Islet of Langerhans (tissue), 1 donor: ENCODE measurements at regions not wholly inside any gene's neighbourhood (a gene's known extent, or its start where the extent isn't known, plus 50 kb on each side); places are given as distances from the start of the nearest gene placed in this dataset.
"Not testable (repeated sequence)": the region's sequence is repeated elsewhere in the genome, so short reads cannot be mapped to it uniquely, and the experiment has no call there.

Source experiments
- FAIRE-seq: peaks from one replicate; lab custom pipeline; 2011; peaks lifted over from hg19 to GRCh38; lab: Jason Lieb, UNC

DNA sequence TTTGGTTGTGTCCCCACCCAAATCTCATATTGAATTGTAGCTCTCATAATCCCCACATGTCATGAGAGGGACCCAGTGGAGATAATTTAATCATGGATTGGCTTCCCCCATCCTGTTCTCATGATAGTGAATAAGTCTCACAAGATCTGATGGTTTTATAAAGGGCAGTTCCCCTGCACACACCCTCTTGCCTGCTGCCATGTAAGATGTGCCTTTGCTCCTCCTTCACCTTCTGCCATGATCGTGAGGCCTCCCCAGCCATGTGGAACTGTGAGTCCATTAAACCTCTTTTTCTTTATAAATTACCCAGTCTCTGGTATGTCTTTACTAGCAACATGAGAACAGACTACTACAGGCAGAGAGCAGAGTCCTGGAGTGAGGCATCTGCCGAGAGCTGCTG lies 90.2 kb upstream of the SLC45A1 start:
- not testable (repeated sequence) for FAIRE-seq

DNA sequence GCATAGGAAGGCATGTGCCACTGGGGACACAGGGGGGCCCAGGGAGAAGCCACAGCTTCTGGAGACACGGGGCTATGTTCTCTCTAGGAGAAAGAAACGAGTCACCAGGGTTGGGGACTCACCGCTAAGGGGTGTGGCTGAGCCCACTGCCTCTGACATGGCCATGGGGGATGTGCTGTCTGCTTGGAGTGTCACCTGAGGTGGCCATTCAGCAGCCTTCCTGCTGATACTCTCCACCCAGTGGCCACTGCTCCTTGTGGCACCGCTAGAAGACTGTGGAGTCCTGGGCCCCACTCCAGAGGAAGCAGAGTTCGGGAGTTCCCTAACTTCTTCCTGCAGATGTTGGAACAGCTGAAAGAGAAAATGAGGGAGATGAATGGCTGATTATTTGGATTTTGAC lies 91.2 kb upstream of the SLC45A1 start:
- no peak for FAIRE-seq

DNA sequence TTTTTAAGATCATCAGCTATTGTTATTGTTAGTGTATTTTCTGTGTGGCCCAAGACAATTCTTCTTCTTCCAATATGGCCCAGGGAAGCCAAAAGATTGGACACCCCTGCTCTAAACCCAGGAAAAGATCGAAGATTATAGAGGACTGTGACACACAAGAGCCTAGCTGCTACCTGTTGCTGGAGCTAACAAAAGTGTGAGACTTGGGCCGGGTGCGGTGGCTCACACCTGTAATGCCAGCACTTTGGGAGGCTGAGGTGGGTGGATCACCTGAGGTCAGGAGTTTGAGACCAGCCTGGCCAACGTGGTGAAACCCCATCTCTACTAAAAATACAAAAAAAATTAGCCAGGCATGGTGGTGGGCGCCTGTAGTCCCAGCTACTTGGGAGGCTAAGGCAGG lies 91.9 kb upstream of the SLC45A1 start:
- FAIRE-seq: not testable (repeated sequence)

DNA sequence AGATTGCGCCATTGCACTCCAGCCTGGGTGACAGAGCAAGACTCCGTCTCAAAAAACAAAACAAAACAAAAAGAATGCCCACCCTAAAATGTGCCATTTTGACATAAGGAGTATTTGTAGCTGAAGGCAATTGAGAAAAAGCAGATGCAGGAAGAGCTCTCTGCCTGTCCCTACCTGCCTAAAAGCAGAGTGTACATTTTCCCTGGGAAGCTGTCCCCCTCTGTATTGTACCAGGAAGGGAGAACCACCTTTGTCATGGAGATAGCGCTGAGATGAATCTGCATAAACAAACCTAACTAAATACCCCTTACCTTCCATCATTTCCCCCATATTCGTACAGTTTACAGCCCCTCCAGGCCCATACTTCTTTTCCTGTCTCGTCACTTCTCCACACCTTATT lies 94.4 kb upstream of the SLC45A1 start:
- no peak for FAIRE-seq

DNA sequence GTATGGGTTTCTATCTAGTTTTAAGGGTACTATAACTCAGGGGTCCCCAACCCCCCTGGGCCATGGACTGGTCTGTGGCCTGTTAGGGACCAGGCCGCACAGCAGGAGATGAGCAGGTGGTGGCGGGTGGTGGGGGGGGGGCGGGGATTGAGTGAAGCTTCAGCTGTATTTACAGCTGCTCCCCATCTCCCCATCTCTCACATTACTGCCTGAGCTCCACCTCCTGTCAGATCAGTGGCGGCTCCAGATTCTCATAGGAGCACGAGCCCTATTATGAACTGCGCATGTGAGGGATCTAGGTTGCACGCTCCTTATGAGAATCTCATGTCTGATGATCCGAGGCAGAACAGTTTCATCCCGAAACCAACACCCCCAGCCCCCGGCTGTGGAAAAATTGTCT lies 95.1 kb upstream of the SLC45A1 start:
- no peak for FAIRE-seq

DNA sequence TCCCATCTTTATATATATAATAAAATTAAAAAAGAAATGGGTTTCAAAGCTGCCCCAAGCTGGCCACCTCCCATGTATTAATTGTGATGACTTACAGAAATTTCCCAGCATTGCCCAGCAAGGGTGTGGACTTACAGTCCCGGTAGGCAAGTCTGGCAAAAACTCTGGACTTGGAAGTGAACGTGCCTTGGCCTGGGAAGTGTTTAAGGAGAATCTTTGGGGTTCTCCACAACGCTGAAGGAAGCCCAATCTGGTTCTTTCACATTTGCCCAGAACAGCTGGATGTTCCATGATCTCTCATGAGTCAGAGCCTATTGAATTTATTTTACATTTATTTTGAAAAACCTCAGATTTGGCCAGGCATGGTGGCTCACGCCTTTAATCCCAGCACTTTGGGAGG lies 98.4 kb upstream of the SLC45A1 start:
- no peak for FAIRE-seq

DNA sequence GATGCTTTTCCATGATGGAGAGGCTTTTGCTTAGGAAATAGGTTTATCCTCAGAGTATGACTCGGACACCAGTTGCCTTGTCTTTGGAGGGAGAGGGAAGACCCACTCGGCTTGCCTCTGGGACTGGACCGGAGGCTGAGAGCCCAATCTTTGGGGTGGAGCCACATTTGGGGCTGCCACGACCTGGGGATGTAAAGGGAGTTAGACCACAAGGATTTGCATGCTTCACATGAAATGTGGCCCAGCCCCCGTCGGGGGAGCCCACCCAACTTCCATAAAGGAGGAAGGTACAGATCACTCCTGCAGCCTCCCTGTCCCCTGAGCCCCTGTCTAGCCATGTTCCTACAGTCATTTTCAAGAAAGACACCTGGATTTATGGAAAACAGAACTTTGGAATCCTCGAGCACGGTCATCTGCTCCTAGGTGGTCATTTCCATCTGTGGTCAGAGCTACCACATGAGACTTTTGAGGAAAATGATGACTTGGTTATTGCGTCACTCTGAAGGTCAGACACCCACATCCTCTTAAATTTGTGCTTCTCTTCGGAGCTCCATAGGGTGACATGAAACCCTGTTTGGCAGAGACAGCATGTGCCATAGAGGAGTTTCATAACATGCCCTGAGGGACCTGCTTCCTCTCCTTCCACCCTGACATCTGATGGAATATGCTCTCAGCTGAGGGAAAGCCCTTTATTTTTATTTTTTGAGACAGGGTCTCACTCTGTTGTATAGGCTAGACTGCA lies 99.4 kb upstream of the SLC45A1 start:
- no peak for FAIRE-seq

DNA sequence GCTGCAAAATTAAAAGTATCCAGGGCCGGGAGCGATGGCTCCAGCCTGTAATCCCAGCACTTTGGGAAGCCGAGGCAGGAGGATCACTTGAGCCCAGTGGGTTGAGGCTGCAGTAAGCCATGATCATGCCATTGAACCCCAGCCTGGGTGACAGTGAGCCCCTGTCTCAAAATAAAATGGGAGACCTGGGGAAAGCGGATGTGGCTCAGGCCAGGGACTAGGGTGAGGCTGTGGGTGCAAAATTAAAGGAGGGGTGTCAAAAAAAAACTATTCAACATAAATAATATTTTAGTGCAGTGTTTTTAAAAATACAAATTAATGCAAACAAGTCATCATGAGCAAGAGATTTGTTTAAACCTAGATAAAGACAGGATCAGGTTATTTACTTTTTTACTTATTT lies 100.1 kb upstream of the SLC45A1 start:
- FAIRE-seq: peak; percentile 33

DNA sequence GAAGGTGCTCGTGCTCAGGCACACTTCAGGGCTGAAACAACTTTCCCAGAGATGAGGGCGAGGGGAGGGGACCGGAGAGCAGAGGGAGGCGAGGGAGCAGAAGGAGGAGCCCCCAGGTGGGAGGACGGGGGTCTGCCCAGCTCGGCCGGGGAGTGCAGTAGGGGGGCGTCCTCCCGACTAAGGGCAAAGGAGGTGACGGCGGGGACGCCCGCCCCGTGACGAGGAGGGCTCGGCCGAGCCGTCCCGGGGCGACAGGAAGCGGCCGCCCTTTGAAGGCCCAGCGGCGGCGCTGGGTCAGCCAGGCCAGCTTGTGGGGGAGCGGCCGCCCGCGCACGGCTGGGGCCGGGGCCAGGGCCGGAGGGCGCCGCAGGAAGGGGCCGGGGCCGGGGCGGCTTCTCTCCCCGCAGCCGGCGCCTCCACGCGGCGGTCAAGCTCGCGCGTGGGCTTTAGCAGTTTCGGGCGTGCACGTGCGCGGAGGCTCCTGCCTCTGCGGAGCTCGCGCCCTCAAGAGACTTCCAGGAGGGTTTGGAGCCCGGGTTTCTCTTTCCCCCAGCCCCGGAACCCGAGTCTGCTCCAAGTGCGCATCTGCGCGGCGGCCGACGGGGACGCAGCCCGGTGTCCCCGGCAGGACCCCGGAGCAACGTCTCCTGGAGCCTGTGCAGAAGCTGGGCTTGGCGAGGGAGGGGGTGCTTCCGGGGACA lies 100.8 kb upstream of the SLC45A1 start:
- FAIRE-seq: no peak

DNA sequence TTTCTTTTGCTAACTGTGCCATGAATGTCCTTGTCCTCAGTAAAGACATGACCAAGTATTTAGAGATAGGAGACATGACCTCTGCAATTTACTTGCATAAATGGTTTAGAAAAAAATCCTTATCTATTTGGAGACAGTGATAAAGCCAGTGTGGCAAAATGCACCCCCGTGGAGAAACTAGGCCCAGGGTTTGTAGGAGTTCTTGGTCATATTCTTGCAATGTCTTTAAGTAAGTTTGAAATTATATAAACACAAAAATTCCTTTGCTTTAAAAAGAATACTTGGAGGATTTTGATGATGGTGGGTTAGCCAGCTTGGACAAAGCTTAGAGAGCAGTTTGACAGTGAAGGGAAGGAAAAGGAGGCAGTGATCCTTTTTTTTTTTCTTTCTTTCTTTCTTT lies 101.9 kb upstream of the SLC45A1 start:
- FAIRE-seq: no peak

DNA sequence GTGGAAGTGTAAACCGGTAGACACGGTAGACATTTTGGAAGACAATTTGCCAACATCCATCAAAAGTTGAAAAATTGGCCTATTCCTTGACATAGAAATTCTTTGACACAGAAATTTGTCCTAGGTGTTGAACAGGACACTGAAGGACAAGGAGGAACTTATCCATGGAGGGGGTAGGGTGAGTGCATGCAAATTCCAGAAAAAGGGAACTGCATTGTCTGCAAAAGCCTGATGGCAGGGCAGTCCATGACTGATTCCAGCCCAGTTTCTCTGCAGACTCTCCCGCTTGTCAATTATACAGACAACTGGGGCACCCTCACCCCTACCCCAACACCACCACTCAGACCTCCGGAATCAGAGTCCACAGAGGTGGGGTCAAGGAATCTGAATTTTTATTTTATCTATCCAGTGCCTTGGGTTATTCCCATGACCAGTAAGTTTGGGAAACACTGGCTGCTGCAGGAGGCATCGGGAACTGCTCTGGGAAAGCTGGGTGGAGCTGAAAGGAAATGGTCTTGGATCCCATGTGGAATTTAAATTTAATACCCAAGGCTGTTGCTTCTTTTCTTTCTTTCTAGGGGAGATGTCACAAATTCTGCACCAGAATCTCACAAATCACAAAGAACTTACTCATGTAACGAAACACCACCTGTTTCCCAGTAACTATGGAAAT lies 103.3 kb upstream of the SLC45A1 start:
- FAIRE-seq: no peak

DNA sequence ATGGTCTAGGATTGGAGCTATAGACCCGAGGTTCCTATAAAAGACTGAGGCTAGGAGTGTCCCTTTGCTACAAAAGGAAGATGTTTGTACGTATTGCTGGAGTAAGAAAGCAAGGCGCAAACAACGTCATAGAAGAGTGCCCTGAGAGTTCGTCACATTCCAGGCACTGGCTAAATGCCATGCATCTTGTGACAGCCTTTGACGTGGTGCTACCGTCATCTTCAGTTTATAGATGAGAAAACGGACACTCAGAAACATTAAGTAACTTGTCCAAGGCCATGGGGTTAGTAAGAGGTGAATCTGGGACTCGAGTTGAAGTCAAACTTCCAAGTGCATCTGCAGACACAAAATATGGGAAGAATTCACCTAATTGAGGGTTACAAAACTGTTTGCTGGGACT lies 104.2 kb upstream of the SLC45A1 start:
- no peak for FAIRE-seq

DNA sequence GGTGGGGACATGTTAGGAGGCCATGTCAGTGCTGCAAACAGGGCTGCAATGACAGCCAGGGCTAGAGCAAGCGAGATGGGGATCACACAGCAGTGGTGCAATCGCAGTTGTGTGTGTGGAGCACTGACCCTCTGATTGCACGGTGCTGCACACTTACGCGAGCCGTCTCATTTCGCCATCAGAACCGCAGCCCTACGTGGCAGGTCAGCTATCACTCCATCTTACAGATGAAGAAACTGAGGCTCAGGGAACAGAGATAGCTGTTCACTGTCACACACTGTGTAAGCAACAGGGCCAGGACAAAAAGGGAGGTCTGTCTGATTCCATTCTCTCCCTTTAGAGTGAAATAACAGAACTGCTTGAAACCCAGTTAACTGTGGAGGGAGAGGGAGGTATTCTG lies 104.8 kb upstream of the SLC45A1 start:
- FAIRE-seq: no peak

DNA sequence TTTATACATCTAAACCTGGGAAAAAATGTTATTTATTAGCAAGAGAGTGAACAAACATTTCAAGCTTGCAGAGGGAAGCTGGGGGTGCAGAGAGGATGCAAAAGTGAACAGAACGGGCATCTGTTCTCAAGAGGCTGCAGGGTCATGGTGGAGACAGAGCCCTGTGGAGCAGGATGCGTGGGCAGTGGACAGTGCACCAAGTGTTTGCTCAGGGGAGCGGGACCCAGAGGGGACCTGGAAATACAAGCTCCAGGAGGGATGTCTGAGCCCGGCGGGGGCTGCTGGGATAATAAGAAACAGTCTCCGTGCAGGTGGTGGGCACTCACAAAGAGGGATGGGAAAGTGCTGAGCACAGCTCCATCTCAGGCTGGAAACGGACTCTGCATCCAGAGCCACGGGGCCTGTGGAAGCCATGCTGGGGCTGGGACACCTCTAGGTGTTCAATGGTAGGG lies 105.3 kb upstream of the SLC45A1 start:
- no peak for FAIRE-seq

DNA sequence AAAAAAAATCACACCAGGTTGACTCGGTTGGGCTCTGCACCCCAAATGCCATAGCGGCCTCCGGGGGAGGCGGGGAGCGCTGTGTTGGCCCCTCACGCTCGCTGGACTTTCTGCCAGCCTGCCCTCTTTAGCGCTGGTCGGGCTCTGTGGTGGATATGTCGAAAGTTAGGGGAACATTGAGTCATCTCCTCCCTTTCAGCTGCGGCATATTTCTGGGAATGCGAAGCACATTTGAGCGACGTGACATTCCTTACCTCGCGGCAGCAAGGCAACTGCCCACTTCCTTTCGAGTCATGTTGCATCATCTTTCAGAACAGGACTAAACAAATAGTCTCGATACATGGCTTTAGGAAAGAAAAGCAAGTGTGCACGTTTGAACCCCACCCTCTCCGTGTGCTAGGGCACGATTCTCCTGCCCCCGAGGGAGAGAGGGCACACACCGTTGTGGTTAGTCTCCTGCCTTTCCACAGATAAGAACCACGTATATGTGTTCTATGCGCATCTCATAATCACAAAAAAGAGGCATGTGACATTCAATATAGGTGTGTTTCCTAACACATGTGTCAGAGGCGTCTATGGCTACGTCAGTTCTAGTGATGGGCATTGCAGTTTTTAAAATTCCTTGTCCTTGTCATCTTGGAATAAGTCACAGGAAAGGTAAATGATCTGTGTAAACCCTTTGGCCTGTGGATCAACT lies 105.9 kb upstream of the SLC45A1 start:
- FAIRE-seq: no peak

DNA sequence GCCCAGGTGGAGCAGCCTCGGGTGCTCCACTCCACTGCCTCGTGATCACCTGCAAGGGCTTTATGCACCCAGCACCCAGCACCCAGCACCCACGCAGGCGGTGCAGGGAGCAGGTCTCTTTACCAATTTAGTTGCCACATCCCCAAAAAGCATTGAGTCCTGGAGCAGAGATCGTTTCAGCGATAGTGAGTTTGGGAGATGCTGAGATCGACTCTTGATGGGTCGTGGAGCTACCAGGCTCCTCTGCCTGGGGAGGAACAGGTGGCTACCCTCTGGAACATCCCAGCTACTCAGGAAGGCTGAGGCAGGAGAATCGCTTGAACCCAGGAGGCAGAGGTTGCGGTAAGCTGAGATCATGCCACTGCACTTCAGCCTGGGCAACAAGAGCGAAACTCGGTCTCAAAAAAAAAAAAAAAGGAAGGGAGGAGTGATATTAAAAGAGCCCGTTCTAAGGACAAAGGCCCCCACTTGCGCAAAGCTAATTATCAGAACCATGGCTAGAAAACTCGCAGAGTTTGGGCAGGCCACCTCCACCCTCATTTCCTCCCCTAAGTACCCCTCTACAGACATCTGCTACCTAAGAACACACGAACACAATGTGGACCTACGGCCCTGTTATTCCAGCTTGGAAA lies 106.5 kb upstream of the SLC45A1 start:
- FAIRE-seq: no peak

DNA sequence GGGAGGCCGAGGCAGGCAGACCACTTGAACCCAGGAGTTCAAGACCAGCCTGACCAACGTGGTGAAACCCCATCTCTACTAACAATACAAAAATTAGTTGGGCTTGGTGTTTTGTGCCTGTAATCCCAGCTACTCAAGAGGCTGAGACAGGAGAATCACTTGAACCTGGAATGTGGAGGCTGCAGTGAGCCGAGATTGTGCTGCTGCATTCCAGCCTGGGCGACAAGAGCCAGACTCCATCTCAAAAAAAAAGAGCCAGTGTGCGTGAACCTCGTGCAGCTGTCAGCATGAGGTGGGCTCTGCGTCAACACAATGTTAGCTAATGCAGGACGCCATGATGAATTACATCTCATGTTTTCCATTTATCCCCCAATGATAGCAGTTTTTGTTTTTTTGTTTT lies 110.7 kb upstream of the SLC45A1 start:
- no peak for FAIRE-seq

DNA sequence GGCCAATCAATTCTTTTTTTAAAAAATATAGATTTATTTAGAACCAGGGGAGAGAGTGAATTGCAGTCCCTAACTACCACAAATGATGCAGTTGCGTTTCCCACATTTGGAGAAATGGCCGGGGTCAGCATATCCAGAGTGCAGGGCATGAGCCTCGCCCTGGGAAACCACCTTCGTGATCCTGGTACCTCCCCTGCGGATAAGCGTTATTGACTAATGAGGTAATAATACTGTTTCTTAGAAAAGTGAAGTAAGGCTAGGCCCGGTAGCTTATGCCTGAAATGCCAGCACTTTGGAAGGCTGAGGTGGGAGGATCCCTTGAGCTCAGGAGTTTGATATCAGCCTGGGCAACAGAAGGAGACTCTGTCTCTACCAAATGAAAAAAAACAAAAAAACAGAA lies 111.5 kb upstream of the SLC45A1 start:
- FAIRE-seq: no peak

DNA sequence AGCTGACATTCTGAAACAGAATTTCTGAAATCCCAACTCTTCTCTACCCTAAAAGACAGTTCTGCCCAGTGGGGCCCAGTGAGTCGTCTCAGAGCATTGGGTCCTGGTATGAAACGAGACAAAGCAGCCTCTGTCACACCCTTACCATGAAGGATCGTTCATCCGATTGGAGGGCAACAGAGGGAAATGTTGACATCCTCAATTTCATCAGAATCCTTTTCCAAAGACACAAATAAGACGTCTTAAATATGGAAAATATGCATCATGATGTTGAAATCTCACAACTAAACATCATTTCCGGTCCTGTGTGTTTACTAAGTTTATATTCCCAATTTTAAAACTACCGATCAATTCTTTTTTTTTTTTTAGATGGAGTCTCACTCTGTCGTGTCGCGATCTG lies 112.1 kb upstream of the SLC45A1 start:
- no peak for FAIRE-seq

DNA sequence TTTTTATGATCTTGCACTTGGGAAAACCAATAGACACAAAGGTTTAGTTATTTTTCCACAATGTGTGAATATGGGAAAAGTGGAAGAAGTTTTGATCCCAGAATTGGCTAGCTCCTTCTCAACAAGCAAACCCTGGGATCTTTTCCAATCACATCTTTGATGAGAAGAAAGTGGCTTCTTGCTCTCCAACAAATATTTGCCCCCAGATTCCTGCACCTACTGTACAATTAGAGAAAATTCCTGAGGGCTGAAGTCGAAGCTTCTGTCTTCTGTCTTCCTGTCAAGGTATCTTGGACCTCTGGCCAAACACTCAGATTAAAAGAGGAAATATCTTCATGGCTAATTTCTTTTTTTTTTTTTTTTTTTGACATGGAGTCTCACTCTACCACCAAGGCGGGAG lies 113.1 kb upstream of the SLC45A1 start:
- no peak for FAIRE-seq

DNA sequence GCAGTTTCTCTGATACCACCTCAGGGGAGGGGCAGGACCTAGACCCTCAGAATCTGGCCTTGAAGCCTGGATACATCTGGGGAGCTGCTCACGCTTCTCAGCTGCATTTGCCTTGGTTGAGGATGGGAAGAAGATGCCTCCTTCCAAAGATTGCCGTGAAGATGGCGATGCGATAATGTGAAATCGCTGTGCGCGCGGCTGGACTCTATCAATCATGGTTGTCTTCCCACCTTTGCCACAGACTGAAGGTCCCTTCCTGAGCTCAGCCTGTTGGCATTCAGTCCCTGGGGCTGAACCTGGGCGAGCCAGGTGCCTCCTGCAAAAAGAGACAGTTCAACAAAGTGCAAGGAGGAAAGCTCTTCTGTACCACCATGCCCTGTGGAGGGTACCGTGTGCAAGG lies 114.4 kb upstream of the SLC45A1 start:
- no peak for FAIRE-seq

DNA sequence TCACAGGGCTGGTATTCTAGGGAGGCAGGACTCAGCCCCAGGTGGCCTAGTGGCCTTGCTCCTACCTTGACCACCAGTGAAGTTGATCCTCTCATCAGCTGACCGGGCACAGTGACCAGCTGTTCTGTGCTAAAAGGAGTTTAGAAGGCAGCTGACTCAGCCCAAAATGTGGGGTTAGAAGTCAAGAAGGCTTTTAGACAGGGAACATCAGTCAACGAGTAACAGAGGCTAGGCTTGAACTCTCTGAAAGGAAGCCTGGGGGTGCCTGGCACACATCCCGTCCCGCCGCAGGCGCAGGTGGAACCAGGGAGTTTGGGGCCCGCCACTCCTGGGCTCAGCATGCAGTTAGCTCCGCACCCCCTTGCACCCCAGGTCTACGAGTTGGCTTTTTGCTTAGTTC lies 114.9 kb upstream of the SLC45A1 start:
- FAIRE-seq: no peak
